Stimulated activated CD4-positive, alpha-beta T cell treated with anti-CD3 and anti-CD28 coated beads, Interleukin-2, amount 100 ng/mL, for 48 hours (primary cell): ENCODE measurements at regions not wholly inside any gene's neighbourhood (a gene's known extent, or its start where the extent isn't known, plus 50 kb on each side); places are given as distances from the start of the nearest gene placed in this dataset.

Experiments used
- DNase-seq, 2 donors: peaks; one replicate each; pipeline ENCODE4 v3.0.0-alpha.2; 2020

DNA sequence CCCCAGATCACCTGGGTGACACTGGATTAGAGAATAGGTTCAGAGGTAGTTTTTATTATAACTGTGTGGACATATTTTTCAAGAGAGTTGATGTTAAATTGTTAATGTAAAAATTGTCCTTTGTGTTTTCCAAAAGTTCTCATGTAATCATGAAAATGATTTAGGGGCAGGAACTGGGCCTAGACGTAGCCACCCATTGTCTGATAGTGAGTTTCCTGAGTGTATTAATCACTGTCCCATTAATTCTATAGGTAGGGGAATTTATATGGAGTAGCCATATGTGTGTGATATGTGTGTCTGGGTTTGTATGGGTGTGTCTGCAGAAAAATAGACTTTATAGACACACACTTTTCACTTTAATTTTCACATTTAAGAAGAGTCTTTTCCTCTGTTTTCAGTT is 144.6 kb upstream of the RAI14 start:
- no peak for DNase-seq

DNA sequence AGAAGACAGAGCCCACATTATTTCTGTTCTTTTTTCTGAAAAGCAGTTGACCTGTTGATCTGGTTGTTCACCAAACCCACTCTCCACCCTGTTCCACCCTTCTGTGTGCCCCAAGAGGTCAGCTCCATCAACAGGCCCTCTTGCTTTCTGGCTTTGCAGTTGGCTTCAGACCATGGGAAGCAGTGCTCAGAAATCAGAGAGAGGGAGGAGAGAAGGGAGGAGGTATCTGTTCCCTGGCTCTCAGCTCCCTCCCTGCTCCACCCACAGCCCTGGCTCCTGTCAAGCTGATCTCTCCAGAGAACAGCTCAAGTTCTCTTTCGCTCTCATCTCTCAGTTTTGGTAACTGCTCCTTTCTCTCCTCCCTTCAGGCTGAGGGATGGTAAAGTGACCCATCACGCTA is 144.2 kb upstream of the RAI14 start:
- no peak for DNase-seq

DNA sequence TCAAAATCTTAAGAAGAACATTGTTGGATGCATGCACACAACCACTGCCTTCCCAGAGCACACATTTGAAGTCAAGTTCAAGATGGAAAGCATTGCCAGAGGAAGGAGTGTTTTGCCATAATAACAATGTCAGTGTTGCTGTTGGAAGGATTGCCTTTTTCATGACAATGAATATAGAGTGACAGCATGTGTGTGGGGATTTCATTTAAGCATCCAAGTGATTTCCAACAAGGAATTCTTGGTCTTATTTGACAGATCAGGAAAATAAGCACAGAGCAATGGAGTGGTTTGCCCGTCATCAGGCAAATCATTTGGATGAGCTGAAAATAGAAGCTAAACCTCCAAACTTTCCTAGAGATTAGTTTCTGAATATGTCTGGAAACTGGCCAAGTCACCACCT is 140.0 kb upstream of the RAI14 start:
- no peak for DNase-seq

DNA sequence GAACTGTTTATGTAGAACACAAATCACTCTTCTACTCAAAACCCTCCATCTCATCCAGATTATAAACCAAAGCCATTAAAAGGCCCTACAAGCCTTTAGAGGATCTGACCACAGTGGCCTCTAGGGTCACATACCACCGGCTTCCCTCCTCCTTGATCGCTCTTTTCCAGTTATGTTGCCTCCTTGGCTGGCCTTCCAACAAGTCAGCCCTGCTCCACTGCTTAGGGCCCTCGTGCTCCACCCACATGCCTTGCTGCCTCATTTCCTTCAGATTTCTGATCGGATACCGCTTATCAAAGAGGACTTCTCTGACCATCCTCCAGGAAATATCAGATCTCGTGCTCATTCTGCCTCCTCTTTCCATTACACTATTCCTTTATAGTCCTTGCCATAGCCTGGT is 139.4 kb upstream of the RAI14 start:
- no peak for DNase-seq

DNA sequence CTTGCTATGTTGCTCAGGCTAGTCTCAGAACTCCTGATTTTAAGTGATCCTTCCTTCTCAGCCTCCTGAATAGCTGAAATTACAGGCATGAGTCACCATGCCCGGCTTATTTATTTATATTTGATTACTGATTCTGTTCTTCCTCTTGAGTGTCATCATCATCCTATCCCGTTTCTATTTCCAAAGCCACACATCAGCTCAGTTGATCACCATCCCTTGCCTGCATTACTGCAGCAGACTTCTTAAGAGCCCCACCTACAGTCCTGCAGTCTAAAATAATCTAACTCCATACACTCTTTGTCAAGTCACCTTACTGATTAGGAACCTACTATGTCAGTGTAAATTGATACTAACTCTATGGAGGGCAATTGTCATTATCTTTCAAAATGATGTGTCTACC is 138.9 kb upstream of the RAI14 start:
- DNase-seq: no peak

DNA sequence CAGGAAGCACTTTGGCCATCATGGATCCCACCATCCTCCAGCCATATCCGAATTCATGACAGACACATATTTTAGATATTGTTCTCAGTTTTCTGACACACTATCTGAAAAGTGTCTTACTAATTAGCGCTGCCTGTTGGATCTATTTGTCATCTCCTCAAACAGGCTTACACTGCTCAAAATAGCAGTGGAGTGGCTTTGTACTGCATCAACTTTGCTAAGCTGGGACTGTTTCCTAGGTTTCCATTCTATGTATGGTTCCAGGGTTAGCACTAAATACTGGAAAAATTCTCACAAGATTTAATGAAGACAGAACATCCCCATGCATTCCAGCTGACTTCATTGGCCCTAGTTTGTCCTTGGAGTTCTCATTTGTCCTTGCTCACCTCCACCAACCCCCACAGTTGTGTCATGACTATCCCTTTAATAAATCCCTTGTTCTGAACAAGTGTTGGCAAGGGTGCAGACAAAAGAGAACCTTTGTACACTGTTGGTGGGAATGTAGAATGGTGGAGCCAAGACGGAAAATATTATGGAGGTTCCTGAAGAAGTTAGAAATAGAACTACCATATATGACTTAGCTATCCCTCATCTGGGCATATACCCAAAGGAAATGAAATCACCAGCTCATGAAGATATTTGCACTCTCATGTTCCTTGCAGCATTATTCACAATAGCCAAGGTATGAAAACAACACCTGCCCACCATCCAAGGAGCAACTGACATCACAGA is 136.5 kb upstream of the RAI14 start:
- DNase-seq: no peak

DNA sequence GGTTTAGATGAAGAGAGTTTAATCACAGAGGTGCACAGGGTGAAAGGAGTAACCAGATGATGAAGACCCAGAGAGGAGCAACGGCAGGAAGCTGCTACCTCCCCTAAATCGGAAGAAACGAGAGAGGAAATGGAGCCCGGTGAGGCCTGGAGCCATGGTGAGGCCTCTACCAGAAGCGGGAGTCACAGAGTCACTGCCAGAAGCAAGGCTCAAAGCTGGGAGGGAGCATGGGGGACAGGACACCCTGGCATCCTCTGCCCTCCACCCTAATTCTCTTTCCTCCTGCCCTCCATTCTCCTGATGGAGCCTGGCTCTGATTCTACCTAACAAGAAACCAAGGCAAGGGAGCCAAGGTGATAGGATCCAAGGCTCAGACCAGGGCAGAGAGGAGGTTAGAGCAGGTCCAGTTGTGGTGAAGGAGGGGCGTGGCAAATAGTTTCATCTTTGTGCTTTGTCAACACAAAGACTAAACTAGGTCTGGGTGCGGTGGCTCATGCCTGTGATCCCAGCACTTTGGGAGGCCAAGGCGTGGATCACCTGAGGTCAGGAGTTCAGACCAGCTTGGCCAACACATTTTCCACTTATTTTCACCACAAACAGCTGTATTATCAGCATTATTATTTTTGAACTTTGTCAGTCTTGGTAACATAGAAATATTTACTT is 134.4 kb upstream of the RAI14 start:
- DNase-seq: no peak

DNA sequence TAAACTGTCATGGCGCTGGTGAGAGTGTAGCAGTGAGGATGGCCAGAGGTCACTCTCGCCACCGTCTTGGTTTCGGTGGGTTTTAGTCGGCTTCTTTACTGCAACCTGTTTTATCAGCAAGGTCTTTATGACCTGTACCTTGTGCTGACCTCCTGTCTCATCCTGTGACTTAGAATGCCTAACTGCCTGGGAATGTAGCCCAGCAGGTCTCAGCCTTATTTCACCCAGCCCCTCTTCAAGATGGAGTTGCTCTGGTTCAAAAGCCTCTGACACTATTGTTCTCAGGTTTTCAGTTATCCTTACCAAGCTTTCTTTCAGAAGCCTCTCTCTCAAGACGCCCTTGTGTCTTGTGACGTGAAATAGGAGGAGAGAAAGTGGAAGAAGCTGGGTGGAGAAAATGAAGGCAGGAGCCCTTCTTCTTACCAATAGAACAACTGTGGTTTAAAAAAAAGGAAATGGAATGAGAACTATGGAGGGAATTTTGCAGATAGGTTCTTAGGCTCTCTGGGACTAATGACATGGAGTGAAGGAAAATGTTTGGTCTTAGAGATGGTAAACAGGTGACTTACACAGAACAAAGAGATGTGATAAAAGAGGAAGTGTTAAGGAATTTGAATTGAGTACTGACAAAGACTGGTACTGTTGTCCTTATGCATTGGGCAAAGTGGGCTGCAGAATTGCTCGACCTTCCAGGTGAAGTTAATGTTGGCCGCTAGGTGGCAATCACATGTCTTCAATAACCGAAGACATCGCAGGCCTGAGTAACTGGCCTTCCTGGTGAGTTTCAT is 133.3 kb upstream of the RAI14 start:
- peak; percentile 41 to 49 for DNase-seq

DNA sequence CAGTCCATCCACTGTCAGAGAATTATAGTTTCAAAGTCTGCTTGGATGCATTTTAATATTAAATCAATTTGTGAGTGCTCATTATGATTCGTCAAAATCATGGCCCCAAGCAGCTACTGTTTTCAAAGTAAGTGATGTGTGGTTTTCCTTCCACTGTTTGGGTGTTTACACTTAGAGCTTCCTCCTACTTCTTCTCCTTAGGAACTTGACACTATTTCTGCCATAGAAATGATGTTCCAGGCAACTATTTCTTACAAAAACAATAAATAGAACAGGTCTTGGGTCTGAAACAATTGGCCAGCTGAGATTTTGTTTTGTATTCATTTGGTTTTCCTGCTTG is 132.8 kb upstream of the RAI14 start:
- DNase-seq: no peak

DNA sequence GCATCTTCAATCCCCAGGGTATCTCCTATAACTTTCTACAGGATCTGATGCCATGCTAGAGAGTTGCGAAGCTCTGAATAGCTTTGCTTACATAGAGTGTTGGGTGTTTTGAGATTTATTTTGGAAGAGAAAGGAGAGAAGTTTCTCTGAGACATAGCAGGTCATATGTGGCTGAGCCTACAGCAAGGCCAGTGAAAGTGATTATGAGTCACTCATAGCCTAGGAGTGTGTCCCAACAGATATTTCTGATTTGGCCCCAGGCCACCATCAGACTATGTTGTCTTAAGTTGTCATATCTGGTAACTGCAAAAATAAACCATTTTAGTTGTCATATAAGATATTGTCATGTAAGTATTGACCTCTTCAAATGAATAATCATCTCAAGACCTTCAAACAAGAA is 132.0 kb upstream of the RAI14 start:
- no peak for DNase-seq

DNA sequence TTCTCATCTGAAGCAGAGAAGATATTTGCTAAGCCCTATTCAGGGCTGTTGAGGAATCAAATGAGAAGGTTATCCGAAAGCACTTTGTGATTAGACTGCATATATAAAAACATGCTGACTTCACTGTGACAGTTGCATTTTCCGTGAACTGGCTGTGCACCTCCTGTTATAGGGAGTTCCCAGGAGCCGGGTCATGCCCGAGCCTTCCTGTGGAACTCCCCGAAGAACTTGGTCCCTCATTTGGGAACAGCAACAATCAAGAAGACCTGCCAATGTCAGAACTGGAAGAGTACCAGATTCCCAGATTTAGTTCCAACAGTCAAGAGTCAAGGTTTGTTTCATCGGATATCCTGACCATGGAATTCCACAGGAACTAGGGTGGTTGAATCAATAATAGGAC is 130.4 kb upstream of the RAI14 start:
- no peak for DNase-seq

DNA sequence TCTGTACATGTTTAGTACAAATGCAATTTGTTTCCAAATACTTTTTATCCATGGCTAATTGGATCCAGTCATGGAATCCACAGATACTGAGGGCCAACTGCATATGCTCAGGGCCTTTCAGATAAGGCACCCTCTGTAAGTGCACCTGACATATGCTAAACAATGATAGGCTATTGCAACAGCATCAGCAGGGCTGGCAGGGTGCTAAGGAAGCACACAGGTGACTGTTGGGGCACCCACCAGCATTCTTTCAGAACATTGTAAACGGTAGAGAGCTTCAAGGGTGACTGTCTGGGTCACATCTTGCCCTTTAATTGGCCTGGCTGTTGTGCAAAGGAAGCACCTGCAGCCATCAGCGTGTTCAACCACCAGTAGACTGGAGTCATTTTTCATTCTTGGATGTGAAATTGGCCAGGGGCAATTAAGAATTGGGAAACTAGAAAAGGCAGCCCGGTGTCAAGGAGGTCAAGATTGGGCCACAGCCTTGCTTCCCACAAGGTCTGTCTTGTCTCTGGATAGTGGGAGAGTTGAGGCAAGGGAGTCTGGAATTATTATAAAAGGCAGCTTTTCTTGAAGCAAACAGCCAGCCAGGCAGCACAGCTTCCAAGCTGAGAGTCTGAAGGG is 129.3 kb upstream of the RAI14 start:
- no peak for DNase-seq

DNA sequence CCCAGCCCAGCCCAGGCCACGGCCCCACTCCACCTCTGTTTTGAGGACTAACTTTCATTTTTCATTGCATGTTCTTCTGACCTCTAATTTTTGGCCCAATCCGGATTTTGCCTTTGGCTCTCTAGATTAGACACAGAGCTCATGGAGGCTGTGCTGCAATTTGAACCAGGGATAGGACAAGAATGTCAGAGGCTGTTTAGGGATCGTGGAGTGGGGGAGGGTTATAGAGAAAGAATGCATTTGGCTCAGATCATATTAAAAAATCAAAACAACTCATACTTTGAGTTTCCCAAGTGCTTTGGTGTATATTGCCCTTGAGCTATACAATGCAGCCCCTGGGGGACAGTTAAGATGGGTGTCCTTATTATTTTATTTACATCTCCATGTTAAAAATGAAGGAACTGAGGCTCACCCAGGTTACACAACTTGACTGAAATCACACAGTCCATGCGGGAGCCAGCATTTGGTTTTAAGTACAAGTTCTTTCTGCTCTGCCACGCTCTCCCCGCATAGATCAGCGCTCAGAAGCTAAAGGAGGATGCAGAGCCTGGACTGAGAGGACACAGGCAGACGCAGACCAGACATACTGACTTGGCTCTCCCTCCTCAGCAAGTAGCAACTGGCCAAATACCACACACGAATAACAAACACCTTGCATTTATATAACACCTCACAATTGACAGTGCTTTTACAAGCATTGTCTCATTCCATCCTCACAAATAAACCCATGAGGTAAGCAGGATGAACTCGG is 126.4 kb upstream of the RAI14 start:
- DNase-seq: no peak

DNA sequence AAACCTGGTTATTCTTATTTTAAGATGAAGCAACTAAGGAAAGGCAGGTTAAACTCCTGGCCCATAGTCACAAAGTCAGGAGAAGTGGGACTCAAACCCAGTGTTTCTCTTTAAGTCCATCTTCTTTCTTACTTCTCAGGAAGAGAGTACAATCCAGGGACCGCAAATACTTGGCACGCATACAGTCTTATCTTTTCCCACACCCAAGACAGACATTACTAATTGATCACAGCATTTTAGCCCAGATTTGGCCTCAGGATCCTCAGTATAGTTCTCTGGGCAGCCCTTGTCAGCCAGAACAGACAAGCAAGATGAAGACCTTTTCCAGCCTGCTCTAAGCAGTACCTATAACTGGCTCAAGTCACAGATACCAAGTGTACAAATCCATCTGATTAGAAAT is 125.5 kb upstream of the RAI14 start:
- DNase-seq: no peak

DNA sequence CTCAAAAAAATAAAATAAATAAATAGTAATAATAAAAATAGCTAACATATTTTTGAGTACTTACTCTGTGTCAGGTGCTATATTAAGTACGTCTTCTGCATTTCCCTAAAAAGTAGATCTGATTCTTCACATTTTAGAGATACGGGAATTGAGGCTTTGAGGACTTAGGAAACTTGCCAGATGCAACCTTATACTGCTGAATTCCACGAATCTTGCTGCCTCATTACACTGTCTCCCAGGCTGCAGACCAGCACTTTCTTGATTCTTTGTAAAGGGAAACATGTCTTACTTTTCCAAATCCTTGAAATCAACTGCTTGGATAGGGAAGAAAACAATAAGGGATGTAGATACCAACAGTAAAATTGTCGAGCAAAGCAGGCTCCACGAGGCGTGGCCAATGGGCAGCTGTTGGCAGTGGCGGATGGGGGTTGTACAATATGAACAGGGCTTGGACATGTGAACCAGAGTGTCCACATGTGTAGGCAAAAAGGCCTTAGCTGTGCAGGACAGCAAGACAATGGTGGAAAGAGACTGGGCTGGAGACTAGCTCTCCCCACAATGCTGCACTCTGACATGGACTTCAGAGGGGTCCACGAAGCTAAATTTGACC is 124.3 kb upstream of the RAI14 start:
- DNase-seq: no peak

DNA sequence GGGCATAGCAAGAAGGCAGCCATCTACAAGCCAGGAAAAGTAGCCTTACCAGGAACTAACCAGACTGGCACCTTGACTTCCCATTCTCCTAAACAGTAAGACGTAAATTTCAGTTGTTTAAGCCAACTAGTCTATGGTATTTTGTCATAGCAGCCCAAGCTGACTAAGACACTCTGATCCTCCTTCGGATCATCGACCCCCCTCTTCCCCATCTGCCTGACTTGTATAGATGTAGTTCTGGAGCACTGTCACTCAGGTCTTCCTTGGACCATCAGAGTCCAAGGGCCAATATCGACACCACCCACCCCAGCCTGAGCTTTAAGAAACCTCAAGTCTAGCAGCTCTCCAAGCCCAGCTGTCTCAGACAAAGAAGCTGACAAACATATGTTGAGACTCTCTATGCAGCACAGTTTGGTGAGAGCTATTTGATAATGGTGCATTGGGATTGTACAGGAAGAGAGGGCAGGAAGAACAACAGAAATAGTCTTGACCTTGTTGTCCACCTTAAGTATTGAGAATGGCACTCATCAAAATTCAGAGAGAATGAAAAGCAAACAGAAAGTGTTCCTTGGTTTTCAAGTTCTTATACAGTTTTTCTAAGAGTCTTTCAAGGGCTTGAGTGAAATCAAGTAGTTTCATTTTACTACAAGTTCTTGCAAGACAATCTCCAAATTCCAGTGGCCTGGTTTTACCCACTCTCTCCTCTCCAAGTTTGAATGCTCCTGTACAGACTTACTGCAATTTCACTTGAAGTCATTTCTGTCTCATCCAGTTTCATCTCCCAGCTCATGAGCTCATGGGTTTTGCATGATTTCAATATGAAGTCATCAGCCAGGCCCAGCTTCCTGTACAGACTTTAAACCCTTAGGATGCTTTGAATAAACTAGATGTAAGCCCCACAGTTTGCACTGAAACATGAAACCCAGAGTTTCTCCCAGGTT is 122.3 kb upstream of the RAI14 start:
- no peak for DNase-seq

DNA sequence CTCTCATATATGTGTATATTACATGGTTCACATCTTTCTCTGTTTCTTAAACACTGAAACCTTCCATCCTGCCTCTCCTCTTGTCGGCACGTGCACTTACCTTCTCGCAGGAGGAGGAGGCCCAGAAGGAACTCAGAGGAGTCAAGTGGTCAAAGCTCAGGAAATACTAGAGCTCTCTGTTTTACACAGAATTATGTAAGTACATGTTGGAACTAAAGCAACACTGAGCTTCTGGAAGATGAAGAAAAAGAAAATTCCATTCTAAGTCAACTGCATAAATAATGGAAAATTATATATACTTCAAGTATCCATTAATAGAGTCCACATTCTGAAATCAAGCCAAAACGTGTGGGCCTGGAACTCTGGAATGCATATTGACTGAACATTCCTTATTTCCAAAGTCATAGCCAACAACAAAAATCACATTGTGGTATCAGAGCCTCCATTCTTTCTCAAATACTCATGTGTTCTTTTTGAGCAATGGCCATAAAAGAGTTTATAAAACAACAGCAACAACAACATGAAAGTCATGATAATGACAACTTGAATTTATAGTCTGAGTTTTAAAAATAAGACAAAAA is 121.5 kb upstream of the RAI14 start:
- no peak for DNase-seq

DNA sequence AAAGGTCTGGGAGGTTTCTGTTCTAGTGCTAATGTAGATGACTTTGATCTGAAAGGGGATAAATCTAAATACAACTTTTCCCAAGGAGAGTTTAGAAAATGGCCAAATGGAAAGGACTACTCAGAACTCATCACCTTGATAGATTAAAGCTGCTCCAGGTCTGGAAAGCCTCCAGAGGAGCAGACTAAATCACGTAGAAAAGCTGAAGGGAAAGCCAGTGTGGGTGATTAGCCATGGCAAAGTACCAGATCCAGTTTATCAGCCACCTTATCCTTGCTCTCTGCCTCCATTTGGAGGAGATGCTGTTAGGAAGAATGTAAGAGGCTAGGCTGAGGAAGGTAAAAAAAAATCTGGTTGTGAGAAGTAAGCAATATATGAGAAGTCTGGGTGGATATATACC is 120.7 kb upstream of the RAI14 start:
- DNase-seq: no peak

DNA sequence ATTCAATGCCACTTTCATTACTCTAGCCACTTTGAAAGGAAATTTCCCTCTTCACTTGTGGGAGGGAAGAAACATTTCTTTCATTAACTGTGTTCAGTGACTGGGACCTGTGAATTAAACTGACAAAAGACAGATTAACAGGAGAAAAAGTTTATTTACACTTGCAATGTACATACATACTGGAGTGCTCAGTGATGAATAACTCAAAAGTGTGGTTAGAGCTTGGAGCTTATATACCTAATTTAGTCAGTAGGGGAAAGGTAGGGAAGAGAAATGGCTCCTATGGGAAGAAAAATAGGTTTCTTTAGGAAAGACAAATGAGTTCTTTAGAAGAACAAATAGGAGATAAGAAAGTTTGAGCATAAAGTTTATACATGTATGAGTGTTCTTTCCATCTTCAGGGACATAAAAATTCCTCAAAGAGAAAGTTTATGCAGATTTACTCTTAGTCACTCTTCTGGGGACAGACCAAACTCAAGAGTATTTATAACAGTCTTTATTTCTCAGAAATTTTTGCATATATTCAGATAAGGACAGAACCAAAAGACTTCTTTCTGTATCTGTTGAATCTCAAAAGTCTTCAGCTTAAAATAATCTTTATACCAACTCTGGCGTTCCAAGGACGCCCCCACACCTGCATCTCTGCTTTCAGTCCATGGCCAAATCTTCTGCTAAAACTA is 120.0 kb upstream of the RAI14 start:
- no peak for DNase-seq

DNA sequence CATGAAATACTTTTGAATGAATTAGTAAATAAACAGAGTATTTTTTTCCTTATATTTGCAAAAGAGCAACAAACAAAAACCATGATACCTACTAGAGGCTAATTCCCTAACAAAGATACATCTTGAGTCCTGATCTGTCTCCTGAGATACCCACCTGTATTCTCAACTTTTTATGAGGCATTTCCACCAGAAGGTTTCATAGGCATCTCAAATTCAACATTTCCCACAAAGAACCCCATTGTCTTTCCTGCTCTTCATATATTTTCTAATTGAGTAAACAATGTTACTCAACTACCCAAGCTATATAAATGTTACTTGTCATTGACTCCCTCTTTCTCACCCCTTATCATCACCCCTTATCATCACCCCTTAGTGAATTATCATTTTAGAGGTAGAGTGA is 119.4 kb upstream of the RAI14 start:
- DNase-seq: no peak
